ENCODE measurements at regions not wholly inside any gene's neighbourhood (a gene's known extent, or its start where the extent isn't known, plus 50 kb on each side); places are given as distances from the start of the nearest gene placed in this dataset.

- peaks cover 2% of the 10 kb centered on the region; the same call in 1 of the 2 replicates for H3K4me1 ChIP-seq (ENCODE audit: control insufficient read depth, insufficient read depth, low read length)
- no peaks in the 10 kb centered on the region for H4K20me1 ChIP-seq (ENCODE audit: insufficient read depth, low read length)
- H4K5ac ChIP-seq (ENCODE audit: low read depth, low read length), result no peak overlapping the region
- H3K9me1 ChIP-seq (ENCODE audit: insufficient read depth, low read length), result no peaks in the 10 kb centered on the region
- BruUV-seq (replicated peaks), result no TSS peak
- H2BK120ac ChIP-seq (ENCODE audit: low read depth, low read length), result no peak overlapping the region
- no peak overlapping the region for H3K27ac ChIP-seq (ENCODE audit: insufficient read depth, low read length)
- H3K4me3 ChIP-seq (ENCODE audit: insufficient read depth, low read depth, low read length), result no peak overlapping the region
- H3K4me2 ChIP-seq (ENCODE audit: low read depth, low read length), result no peak overlapping the region
- no peaks in the 10 kb centered on the region for H3K79me1 ChIP-seq (ENCODE audit: low read depth in 1 of 2, low read length in 2 of 2)
- no peak overlapping the region for H2BK15ac ChIP-seq (ENCODE audit: low read depth, low read length)
- no peak overlapping the region for H3K4ac ChIP-seq (ENCODE audit: low read depth, low read length)
- H2BK5ac ChIP-seq (ENCODE audit: low read depth, low read length, poor library complexity, severe bottlenecking), result no peak overlapping the region
- TF ChIP-seq BHLHE40 (IDR thresholded peaks at IDR 0.05; ENCODE audit: low read depth, low read length) (no peak), MAFK (IDR thresholded peaks at IDR 0.05; ENCODE audit: low read depth, low read length) (no peak), RFX5 (IDR thresholded peaks at IDR 0.05; ENCODE audit: low read depth, low read length) (no peak)
- H3K18ac ChIP-seq (ENCODE audit: low read depth, low read length), result no peak overlapping the region
- H3K56ac ChIP-seq (ENCODE audit: extremely low read depth, insufficient read depth, low read length), result no peak overlapping the region
- no peaks in the 10 kb centered on the region for H3K27me3 ChIP-seq (ENCODE audit: control insufficient read depth, insufficient read depth, low read length)
- in situ Hi-C loops (cut with MboI; ENCODE audit: low sequenced_read_pairs), result no loop called here
- WGBS, 2 experiments (ENCODE audit: extremely low coverage in 2 of 2, insufficient read length in 1 of 2), result no CpG with 5 or more reads among the region's 2 CpGs
- no peak overlapping the region for H2AK9ac ChIP-seq (replicated peaks; ENCODE audit: low read depth, low read length, poor library complexity)
- DNase-seq, result no peak
- no peak overlapping the region for H3K14ac ChIP-seq (replicated peaks; ENCODE audit: low read depth, low read length)
- H2AFZ ChIP-seq (replicated peaks; ENCODE audit: low read length, poor library complexity), result no peak overlapping the region
- H2AK5ac ChIP-seq (ENCODE audit: low read depth, low read length), result no peak overlapping the region
- H4K91ac ChIP-seq (ENCODE audit: insufficient read depth, low read depth, low read length), result no peak overlapping the region
- no peak overlapping the region for H2BK20ac ChIP-seq (ENCODE audit: low read depth, low read length)
- no peak overlapping the region for H4K8ac ChIP-seq (ENCODE audit: low read depth in 2 of 2, low read length in 2 of 2)
- H3K36me3 ChIP-seq (ENCODE audit: control insufficient read depth, insufficient read depth, low read length), result no peaks in the 10 kb centered on the region
- POLR2A ChIA-PET (ENCODE audit: unreplicated experiment), result no interaction called here
- H3K9ac ChIP-seq (ENCODE audit: low read depth, low read length), result no peak overlapping the region
- H3K9me3 ChIP-seq (ENCODE audit: control insufficient read depth, insufficient read depth, low read length), result peaks cover 5% of the 10 kb centered on the region
- intact Hi-C loops (cut with micrococcal nuclease), result no loop called here
- H3K23ac ChIP-seq (ENCODE audit: low read depth, low read length), result no peak overlapping the region
- dilution Hi-C loops (cut with HindIII; ENCODE audit: low sequenced_read_pairs, unreplicated experiment), result no loop called here
- CTCF ChIA-PET, result no interaction called here
- ATAC-seq (ENCODE audit: low read depth), result no peak
Measured at GRCh38 chr7:155938129-155938528, 125.9 kb upstream of the SHH start.
